KMS-11 (cell line): ENCODE measurements at regions not wholly inside any gene's neighbourhood (a gene's known extent, or its start where the extent isn't known, plus 50 kb on each side); places are given as distances from the start of the nearest gene placed in this dataset.
A peak's percentile ranks its signal among the peaks of the same experiment; 100 is the strongest.

ENCODE experiments used
- H2AFZ ChIP-seq: fragments of 200-600 bp; sonication (generic); 2 replicates; pipeline ENCODE4 v1.6.1; 2016; ENCODE audit warnings: antibody characterized with exemption, mixed run types, low read depth
- H3K27ac ChIP-seq: fragments of 200-600 bp; sonication (generic); 2 replicates; pipeline ENCODE4 v1.6.1; 2016; ENCODE audit warnings: mild to moderate bottlenecking, mixed run types
- H3K27me3 ChIP-seq: fragments of 200-600 bp; sonication (generic); 2 replicates; pipeline ENCODE4 v1.6.1; 2017; ENCODE audit warnings: mild to moderate bottlenecking, low read depth, mixed run types, moderate library complexity; ENCODE audit not compliant: insufficient read depth
- H3K36me3 ChIP-seq: fragments of 200-600 bp; sonication (generic); 2 replicates; pipeline ENCODE4 v1.6.1; 2017; ENCODE audit warnings: mild to moderate bottlenecking, mixed run types; ENCODE audit not compliant: insufficient read depth
- H3K4me1 ChIP-seq: fragments of 200-600 bp; sonication (generic); 2 replicates; pipeline ENCODE4 v1.6.1; 2016; ENCODE audit warnings: mild to moderate bottlenecking, low read depth, mixed run types; ENCODE audit not compliant: poor library complexity, severe bottlenecking
- H3K4me2 ChIP-seq: fragments of 200-600 bp; sonication (generic); 2 replicates; pipeline ENCODE4 v1.7.0; 2016; ENCODE audit warnings: mild to moderate bottlenecking, mixed run types
- H3K4me3 ChIP-seq: fragments of 200-600 bp; sonication (generic); IDR thresholded peaks from 2 replicates; pipeline ENCODE4 v1.6.1; 2017; ENCODE audit warnings: low read depth, low read length, mixed read lengths; ENCODE audit not compliant: insufficient read depth
- H3K79me2 ChIP-seq: fragments of 200-600 bp; sonication (generic); 2 replicates; pipeline ENCODE4 v1.6.1; 2016; ENCODE audit warnings: low read depth, mixed run types; ENCODE audit not compliant: insufficient read depth
- H3K9ac ChIP-seq: fragments of 200-600 bp; sonication (generic); 2 replicates; pipeline ENCODE4 v1.6.1; 2016; ENCODE audit warnings: mild to moderate bottlenecking, mixed run types
- H4K20me1 ChIP-seq: fragments of 200-600 bp; sonication (generic); 2 replicates; pipeline ENCODE4 v1.6.1; 2016; ENCODE audit warnings: mild to moderate bottlenecking, mixed run types; ENCODE audit not compliant: insufficient read depth
- CTCF ChIP-seq: fragments of 200-600 bp; sonication (generic); conservative IDR thresholded peaks from 2 replicates; pipeline ENCODE4 v1.6.1; 2017; ENCODE audit warnings: low read depth, mild to moderate bottlenecking, antibody characterized with exemption, low read length, moderate library complexity, mixed read lengths

GRCh38 chr4:67103001-67103747 is 442.1 kb downstream of the CENPC start:
- Histone ChIP-seq H3K4me1 (no peaks in the 10 kb centered on the region), H3K79me2 (no peaks in the 10 kb centered on the region), H3K36me3 (no peaks in the 10 kb centered on the region), H3K27ac (no peak overlapping the region), H3K4me3 (no peak overlapping the region), H4K20me1 (no peaks in the 10 kb centered on the region), H3K27me3 (no peaks in the 10 kb centered on the region), H3K4me2 (no peak overlapping the region), H3K9ac (no peak overlapping the region), H2AFZ (no peak overlapping the region)
- 0 out of 2 replicates have a peak, but pooled peaks have one; percentile 13 for TF ChIP-seq CTCF

GRCh38 chr4:67101612-67102011 is 443.7 kb downstream of the CENPC start:
- Histone ChIP-seq H3K4me3 (no peak overlapping the region), H3K4me1 (no peaks in the 10 kb centered on the region), H2AFZ (no peak overlapping the region), H3K4me2 (no peak overlapping the region), H3K9ac (no peak overlapping the region), H3K79me2 (no peaks in the 10 kb centered on the region), H3K36me3 (no peaks in the 10 kb centered on the region), H4K20me1 (no peaks in the 10 kb centered on the region), H3K27ac (no peak overlapping the region), H3K27me3 (no peaks in the 10 kb centered on the region)
- TF ChIP-seq CTCF: no peak

- Histone ChIP-seq H3K27ac (no peak overlapping the region), H3K27me3 (no peaks in the 10 kb centered on the region), H3K4me3 (no peak overlapping the region), H4K20me1 (no peaks in the 10 kb centered on the region), H2AFZ (no peak overlapping the region), H3K4me1 (no peaks in the 10 kb centered on the region), H3K36me3 (no peaks in the 10 kb centered on the region), H3K4me2 (no peak overlapping the region), H3K79me2 (no peaks in the 10 kb centered on the region), H3K9ac (no peak overlapping the region)
- no peak for TF ChIP-seq CTCF
Measured at GRCh38 chr4:67092351-67092750, 453.0 kb downstream of the CENPC start.

- Histone ChIP-seq H4K20me1 (no peaks in the 10 kb centered on the region), H3K27me3 (no peaks in the 10 kb centered on the region), H3K9ac (no peak overlapping the region), H3K27ac (no peak overlapping the region), H3K36me3 (no peaks in the 10 kb centered on the region), H3K79me2 (no peaks in the 10 kb centered on the region), H3K4me3 (no peak overlapping the region), H3K4me1 (no peaks in the 10 kb centered on the region), H3K4me2 (no peak overlapping the region), H2AFZ (no peak overlapping the region)
- TF ChIP-seq CTCF: no peak
Measured at GRCh38 chr4:67091673-67092072, 453.6 kb downstream of the CENPC start.
